H9 (cell line): ENCODE measurements at regions not wholly inside any gene's neighbourhood (a gene's known extent, or its start where the extent isn't known, plus 50 kb on each side); places are given as distances from the start of the nearest gene placed in this dataset.

Experiments used
- DNase-seq: peaks from one replicate; pipeline ENCODE4 v3.0.0-alpha.2; 2017
- H2AFZ ChIP-seq: one replicate; pipeline ENCODE4 v1.6.1; 2013; ENCODE audit warnings: mild to moderate bottlenecking, low read length, control low read depth, moderate library complexity
- H2AK5ac ChIP-seq: 2 replicates; pipeline ENCODE4 v1.6.1; 2013; ENCODE audit warnings: low read length, control low read depth, mixed read lengths; ENCODE audit not compliant: insufficient read length
- H2BK120ac ChIP-seq: one replicate; pipeline ENCODE4 v1.6.1; 2013; ENCODE audit warnings: low read depth, mild to moderate bottlenecking, low read length, control low read depth, inconsistent platforms; ENCODE audit not compliant: poor library complexity, severe bottlenecking
- H2BK12ac ChIP-seq: 2 replicates; pipeline ENCODE4 v1.6.1; 2013; ENCODE audit warnings: low read length, control low read depth, mixed read lengths, low read depth; ENCODE audit not compliant: insufficient read length
- H2BK15ac ChIP-seq: 2 replicates; pipeline ENCODE4 v1.6.1; 2013; ENCODE audit warnings: low read depth, low read length, control low read depth
- H2BK20ac ChIP-seq: one replicate; pipeline ENCODE4 v1.6.1; 2013; ENCODE audit warnings: low read depth, mild to moderate bottlenecking, low read length, control low read depth, inconsistent platforms; ENCODE audit not compliant: poor library complexity, severe bottlenecking
- H2BK5ac ChIP-seq: 2 replicates; pipeline ENCODE4 v1.6.1; 2013; ENCODE audit warnings: low read length, control low read depth, mixed read lengths; ENCODE audit not compliant: insufficient read length
- H3K14ac ChIP-seq: 2 replicates; pipeline ENCODE4 v1.6.1; 2013; ENCODE audit warnings: low read length, control low read depth; ENCODE audit not compliant: insufficient read depth
- H3K18ac ChIP-seq: 2 replicates; pipeline ENCODE4 v1.6.1; 2013; ENCODE audit warnings: low read depth, mild to moderate bottlenecking, mixed read lengths, low read length, control low read depth; ENCODE audit not compliant: insufficient read length
- H3K23ac ChIP-seq: 2 replicates; pipeline ENCODE4 v1.6.1; 2013; ENCODE audit warnings: low read length, control low read depth, mixed read lengths, low read depth; ENCODE audit not compliant: insufficient read length
- H3K23me2 ChIP-seq: 2 replicates; pipeline ENCODE4 v1.6.1; 2013; ENCODE audit warnings: low read depth, mild to moderate bottlenecking, mixed read lengths, low read length, control low read depth; ENCODE audit not compliant: insufficient read length, poor library complexity, severe bottlenecking
- H3K27ac ChIP-seq: 2 replicates; pipeline ENCODE4 v1.5.1; 2013; ENCODE audit warnings: low read length, control low read depth, mixed read lengths, low read depth; ENCODE audit not compliant: insufficient read length
- H3K27me3 ChIP-seq: 2 replicates; pipeline ENCODE4 v1.6.1; 2013; ENCODE audit warnings: low read length, control low read depth, inconsistent platforms; ENCODE audit not compliant: insufficient read depth
- H3K4ac ChIP-seq: 2 replicates; pipeline ENCODE4 v1.6.1; 2013; ENCODE audit warnings: low read depth, mild to moderate bottlenecking, control low read depth, inconsistent platforms, low read length, moderate library complexity
- H3K4me1 ChIP-seq: 2 replicates; pipeline ENCODE4 v1.6.1; 2013; ENCODE audit warnings: low read length, control low read depth, inconsistent platforms; ENCODE audit not compliant: insufficient read depth
- H3K4me2 ChIP-seq: 2 replicates; pipeline ENCODE4 v1.6.1; 2013; ENCODE audit warnings: low read length, control low read depth, mixed read lengths; ENCODE audit not compliant: insufficient read length, insufficient read depth
- H3K56ac ChIP-seq: 2 replicates; pipeline ENCODE4 v1.6.1; 2013; ENCODE audit warnings: low read depth, mild to moderate bottlenecking, mixed read lengths, low read length, control low read depth; ENCODE audit not compliant: insufficient read length
- H3K79me1 ChIP-seq: 2 replicates; pipeline ENCODE4 v1.6.1; 2013; ENCODE audit warnings: low read depth, mild to moderate bottlenecking, moderate library complexity, low read length, control low read depth, inconsistent platforms; ENCODE audit not compliant: insufficient read depth, poor library complexity, severe bottlenecking
- H3K79me2 ChIP-seq: 2 replicates; pipeline ENCODE4 v1.6.1; 2013; ENCODE audit warnings: low read length, control low read depth, inconsistent platforms; ENCODE audit not compliant: insufficient read depth
- H3K9ac ChIP-seq: 2 replicates; pipeline ENCODE4 v1.6.1; 2013; ENCODE audit warnings: low read length, control low read depth, mixed read lengths; ENCODE audit not compliant: insufficient read length; ENCODE audit errors: extremely low read depth
- H3K9me3 ChIP-seq: one replicate; pipeline ENCODE4 v1.6.1; 2013; ENCODE audit warnings: low read depth, low read length, inconsistent platforms; ENCODE audit not compliant: control insufficient read depth
- H3T11ph ChIP-seq: one replicate; pipeline ENCODE4 v1.6.1; 2013; ENCODE audit warnings: mild to moderate bottlenecking, low read length, control low read depth, inconsistent platforms
- H4K20me1 ChIP-seq: one replicate; pipeline ENCODE4 v1.6.1; 2013; ENCODE audit not compliant: control insufficient read depth, insufficient read length, insufficient read depth
- H4K5ac ChIP-seq: 2 replicates; pipeline ENCODE4 v1.6.1; 2013; ENCODE audit warnings: low read depth, mild to moderate bottlenecking, mixed read lengths, low read length, control low read depth; ENCODE audit not compliant: insufficient read length
- H4K8ac ChIP-seq: replicated peaks from 2 replicates; pipeline ENCODE4 v1.6.1; 2013; ENCODE audit warnings: low read length, control low read depth, mixed read lengths, low read depth; ENCODE audit not compliant: insufficient read length
- H4K91ac ChIP-seq: 2 replicates; pipeline ENCODE4 v1.6.1; 2013; ENCODE audit warnings: low read depth, mild to moderate bottlenecking, moderate library complexity, mixed read lengths, low read length, control low read depth; ENCODE audit not compliant: insufficient read length
- H3K27ac Mint-ChIP-seq, 3 experiments: 2 replicates in 2 of 3; 3 replicates in 1 of 3; pipeline ENCODE4 v1.8.0; 2020 to 2021; ENCODE audit warnings: mixed read lengths in 3 of 3, mild to moderate bottlenecking in 1 of 3, moderate library complexity in 1 of 3
- H3K27me3 Mint-ChIP-seq: 2 replicates; pipeline ENCODE4 v1.8.0; 2021; ENCODE audit warnings: low read depth, mild to moderate bottlenecking, moderate library complexity, mixed read lengths
- H3K36me3 Mint-ChIP-seq, 3 experiments: 2 replicates in 2 of 3; 3 replicates in 1 of 3; pipeline ENCODE4 v1.8.0; 2020 to 2021; ENCODE audit warnings: low read depth in 3 of 3, mixed read lengths in 3 of 3; ENCODE audit not compliant: insufficient read depth in 1 of 3
- H3K4me1 Mint-ChIP-seq, 2 experiments: 2 replicates each; pipeline ENCODE4 v1.8.0; 2020; ENCODE audit warnings: mixed read lengths in 2 of 2
- H3K4me3 Mint-ChIP-seq, 2 experiments: 2 replicates in 1 of 2; 3 replicates in 1 of 2; pipeline ENCODE4 v1.8.0; 2020 to 2021; ENCODE audit warnings: mild to moderate bottlenecking in 2 of 2, mixed read lengths in 2 of 2, moderate library complexity in 1 of 2
- H3K9me3 Mint-ChIP-seq, 2 experiments: 2 replicates in 1 of 2; 3 replicates in 1 of 2; pipeline ENCODE4 v1.8.0; 2020; ENCODE audit warnings: mild to moderate bottlenecking in 2 of 2, mixed read lengths in 2 of 2, moderate library complexity in 1 of 2
- CTCF ChIP-seq: fragments of 200-600 bp; sonication (generic); conservative IDR thresholded peaks from 3 replicates; pipeline ENCODE4 v1.8.0; 2021; ENCODE audit warnings: antibody characterized with exemption, mild to moderate bottlenecking
- WGBS: extraction: QIAGEN DNeasy Blood & Tissue Kit; methylation state at CpG from one replicate; pipeline ENCODE4 v1.1.7; 2013; ENCODE audit warnings: missing lambda C conversion rate, low lambda C conversion rate, mixed read lengths; ENCODE audit not compliant: insufficient read length; ENCODE audit errors: extremely low coverage; 5-methylcytosine and 5-hydroxymethylcytosine counted together

DNA sequence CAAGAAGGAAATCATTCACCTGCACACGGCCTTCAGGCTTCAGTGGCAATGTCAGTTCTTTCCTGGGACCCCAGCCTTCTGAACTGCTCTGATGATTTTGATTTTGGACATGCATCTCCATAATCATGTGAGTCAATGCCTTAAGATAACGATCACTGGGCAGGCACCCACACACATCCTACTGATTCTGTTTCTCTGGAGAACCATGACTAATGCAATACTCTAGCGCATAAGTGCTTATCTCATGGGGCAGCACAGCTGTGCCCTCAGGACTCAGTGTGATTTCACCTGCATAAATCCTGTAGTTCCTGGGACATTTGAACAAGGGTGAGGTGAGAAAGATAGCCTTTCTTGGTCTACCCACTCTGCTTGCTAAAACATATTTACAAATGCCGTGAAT is 144.6 kb downstream of the AKAIN1 start:
- Histone ChIP-seq H3K79me1 (no peaks in the 10 kb centered on the region), H3K9ac (no peak overlapping the region), H3K23me2 (no peaks in the 10 kb centered on the region), H3K18ac (no peak overlapping the region), H3K4me1 (no peaks in the 10 kb centered on the region), H3T11ph (no peak overlapping the region), H3K9me3 (no peaks in the 10 kb centered on the region), H4K20me1 (no peaks in the 10 kb centered on the region), H4K8ac (no peak overlapping the region), H3K79me2 (no peaks in the 10 kb centered on the region), H2BK120ac (no peak overlapping the region), H3K27ac (no peak overlapping the region), H2AK5ac (no peak overlapping the region), H4K91ac (no peak overlapping the region), H3K56ac (no peak overlapping the region), H3K14ac (no peak overlapping the region), H3K4me2 (no peak overlapping the region), H3K4ac (no peak overlapping the region), H2BK12ac (no peak overlapping the region), H2BK20ac (no peak overlapping the region), H3K23ac (no peak overlapping the region), H4K5ac (no peak overlapping the region), H2BK5ac (no peak overlapping the region), H3K27me3 (no peaks in the 10 kb centered on the region), H2BK15ac (no peak overlapping the region), H2AFZ (no peak overlapping the region)
- no CpG with 5 or more reads among the region's 4 CpGs for WGBS
- no peaks in the 10 kb centered on the region; the same call in 1 of the 2 replicates for H3K27me3 Mint-ChIP-seq
- no peak overlapping the region for H3K27ac Mint-ChIP-seq
- no peak for TF ChIP-seq CTCF
- H3K4me3 Mint-ChIP-seq = no peak overlapping the region
- peaks cover 0 to 3% of the 10 kb centered on the region in 2 experiments; a peak in 1 of 5 replicates for H3K9me3 Mint-ChIP-seq
- no peak for DNase-seq
- H3K36me3 Mint-ChIP-seq = peaks cover 0 to 3% (median 0%) of the 10 kb centered on the region in 3 experiments; a peak in 3 of 7 replicates
- H3K4me1 Mint-ChIP-seq = peaks cover 2% of the 10 kb centered on the region in 2 experiments; a peak in 2 of 4 replicates
